GM12878 (cell line): ENCODE measurements at regions not wholly inside any gene's neighbourhood (a gene's known extent, or its start where the extent isn't known, plus 50 kb on each side); places are given as distances from the start of the nearest gene placed in this dataset.

Experiments used
- ATAC-seq: fragments of 200-7000 bp; cut with Tn5 transposase; 3 replicates; pipeline ENCODE4 v1.9.1; 2020; ENCODE audit warnings: mild to moderate bottlenecking, moderate library complexity
- BruUV-seq: library from RNA; stranded (reverse); fragments of 400-500 nt; replicated peaks from 2 replicates; lab custom pipeline; 2021; lab: Mats Ljungman, UMichigan
- CTCF ChIA-PET: fragments of 300-600 bp; sonication (Branson Sonifier 250); formaldehyde crosslinking; extraction: SDS; loops from one replicate; lab custom pipeline; 2021; ENCODE audit warnings: inconsistent platforms; lab: Yijun Ruan, JAX
- POLR2A ChIA-PET: fragments of 350-600 bp; formaldehyde crosslinking; extraction: SDS; loops from one replicate; lab custom pipeline; 2021; ENCODE audit warnings: inconsistent platforms; lab: Charles Lee
- RAD21 ChIA-PET: fragments of 300-600 bp; sonication (Branson Sonifier 250); formaldehyde crosslinking; loops from one replicate; lab custom pipeline; 2023; ENCODE audit warnings: antibody characterized with exemption; ENCODE audit not compliant: unreplicated experiment; lab: Charles Lee
- SMC1A ChIA-PET: fragments of 300-600 bp; sonication (Branson Sonifier 250); formaldehyde crosslinking; loops from one replicate; lab custom pipeline; 2023; ENCODE audit not compliant: unreplicated experiment, uncharacterized antibody; lab: Charles Lee
- DNase-seq: peaks from one replicate; pipeline ENCODE4 v3.0.0-alpha.2; 2011; ENCODE audit warnings: low read depth, low spot score
- FAIRE-seq: peaks from 3 replicates; lab custom pipeline; 2011; peaks lifted over from hg19 to GRCh38; lab: Jason Lieb, UNC
- H2AFZ ChIP-seq: 2 replicates; pipeline ENCODE4 v1.6.0; 2011; ENCODE audit warnings: low read depth, low read length, control low read depth; ENCODE audit not compliant: control insufficient read depth
- H3K27ac ChIP-seq: 2 replicates; pipeline ENCODE4 v1.5.1; 2011; ENCODE audit warnings: control low read depth; ENCODE audit not compliant: control insufficient read depth, insufficient read depth
- H3K27me3 ChIP-seq, 2 experiments: replicated peaks in 1 of 2; 2 replicates each; pipeline versions ENCODE4 v1.6.0 to v1.6.1; 2011; ENCODE audit warnings: low read length in 1 of 2; ENCODE audit not compliant: control insufficient read depth in 2 of 2, insufficient read depth in 2 of 2
- H3K36me3 ChIP-seq, 2 experiments: 2 replicates each; pipeline ENCODE4 v1.5.1; 2011; ENCODE audit warnings: low read length in 1 of 2; ENCODE audit not compliant: control insufficient read depth in 2 of 2, insufficient read depth in 2 of 2
- H3K4me1 ChIP-seq: 2 replicates; pipeline ENCODE4 v1.6.1; 2011; ENCODE audit warnings: mild to moderate bottlenecking, low read length, moderate library complexity, mixed read lengths; ENCODE audit not compliant: control insufficient read depth, insufficient read depth
- H3K4me2 ChIP-seq: 2 replicates; pipeline ENCODE4 v1.6.0; 2011; ENCODE audit warnings: control low read depth; ENCODE audit not compliant: control insufficient read depth, insufficient read depth
- H3K4me3 ChIP-seq: fragments of 200-600 bp; sonication (generic); 2 replicates; pipeline ENCODE4 v1.5.1; 2016
- H3K79me2 ChIP-seq: 2 replicates; pipeline ENCODE4 v1.6.0; 2011; ENCODE audit warnings: low read length; ENCODE audit not compliant: control insufficient read depth, insufficient read depth
- H3K9ac ChIP-seq: 2 replicates; pipeline ENCODE4 v1.8.0; 2011; ENCODE audit warnings: low read length, control low read depth, mixed read lengths; ENCODE audit not compliant: control insufficient read depth, insufficient read depth
- H3K9me3 ChIP-seq: replicated peaks from 3 replicates; pipeline ENCODE4 v1.5.1; 2011; ENCODE audit warnings: mild to moderate bottlenecking, low read length; ENCODE audit not compliant: control insufficient read depth, insufficient read depth
- H4K20me1 ChIP-seq: 2 replicates; pipeline ENCODE4 v1.6.0; 2011; ENCODE audit not compliant: control insufficient read depth, insufficient read depth
- ASH2L ChIP-seq: fragments of 300-600, 200-600 bp; sonication (generic); IDR thresholded peaks from 2 replicates; pipeline ENCODE4 v1.6.1; 2017; ENCODE audit warnings: low read depth, mild to moderate bottlenecking, borderline replicate concordance
- BRCA1 ChIP-seq: IDR thresholded peaks from 2 replicates; pipeline ENCODE4 v1.6.1; 2011; ENCODE audit warnings: low read depth, low read length, improper control_type of control experiment
- CHD2 ChIP-seq: IDR thresholded peaks from 2 replicates; pipeline ENCODE4 v1.6.1; 2011; ENCODE audit warnings: low read depth, low read length, improper control_type of control experiment, borderline replicate concordance
- CREM ChIP-seq: IDR thresholded peaks from 2 replicates; pipeline ENCODE4 v1.6.1; 2014; ENCODE audit warnings: antibody characterized with exemption, low read depth
- POLR2AphosphoS2 ChIP-seq: IDR thresholded peaks from 2 replicates; pipeline ENCODE4 v1.6.1; 2011; ENCODE audit warnings: low read depth, mild to moderate bottlenecking, low read length, improper control_type of control experiment, moderate library complexity
- TARDBP ChIP-seq: IDR thresholded peaks from 2 replicates; pipeline ENCODE4 v1.6.1; 2016; ENCODE audit warnings: borderline replicate concordance
- WGBS: methylation state at CpG from one replicate; pipeline ENCODE4 v1.1.6; 2016; ENCODE audit warnings: low lambda C conversion rate; ENCODE audit not compliant: insufficient replicate concordance, insufficient coverage; ENCODE audit errors: missing lambda C conversion rate; 5-methylcytosine and 5-hydroxymethylcytosine counted together
- in situ Hi-C: fragments of 300-500 bp; cut with MboI; formaldehyde crosslinking; loops from 9 replicates; pipeline ENCODE4 v1.14.3; 2018; ENCODE audit warnings: mixed read lengths
- intact Hi-C: fragments of 100-400 bp; cut with micrococcal nuclease; formaldehyde crosslinking; loops from one replicate; pipeline ENCODE4 v1.14.2; 2022; ENCODE audit not compliant: unreplicated experiment
- TF ChIP-seq, protein P1 (sequence below): fragments of 450-650 bp; IDR thresholded peaks from 2 replicates; pipeline ENCODE4 v1.6.1; 2017; ENCODE audit warnings: low read depth, mild to moderate bottlenecking, moderate library complexity
- TF ChIP-seq, protein P2 (sequence below): fragments of 450-650 bp; formaldehyde crosslinking; IDR thresholded peaks from 2 replicates; pipeline ENCODE4 v1.5.0; 2022; ENCODE audit warnings: mild to moderate bottlenecking, missing genetic modification characterization

DNA sequence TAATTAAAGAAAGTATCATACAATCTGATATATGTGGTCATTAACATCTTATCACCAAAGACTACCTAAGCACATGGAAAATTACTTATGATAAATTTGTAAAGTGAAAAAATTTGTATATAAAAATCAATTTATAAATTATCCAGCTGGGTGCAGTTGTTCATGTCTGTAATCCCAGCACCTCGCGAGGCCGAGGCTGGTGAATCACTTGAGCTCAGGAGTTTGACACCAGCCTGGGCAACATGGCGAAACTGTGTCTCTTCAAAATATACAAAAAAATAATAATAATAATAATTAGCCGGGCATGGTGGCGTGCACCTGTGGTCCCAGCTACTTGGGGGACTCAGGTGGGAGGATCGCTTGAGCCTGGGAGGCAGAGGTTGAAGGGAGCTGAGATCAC lies 82.8 kb upstream of the SYT6 start:
- Histone ChIP-seq H3K4me2 (no peak overlapping the region), H3K36me3 (no peaks in the 10 kb centered on the region), H3K4me3 (no peak overlapping the region), H3K79me2 (no peaks in the 10 kb centered on the region), H3K9me3 (no peaks in the 10 kb centered on the region), H4K20me1 (no peaks in the 10 kb centered on the region), H3K4me1 (no peaks in the 10 kb centered on the region), H3K9ac (no peak overlapping the region), H2AFZ (no peak overlapping the region), H3K27ac (no peak overlapping the region), H3K27me3 (no peaks in the 10 kb centered on the region; a peak in 1 of 4 replicates)
- ATAC-seq (no peak), DNase-seq (no peak), FAIRE-seq (no peak)
- TF ChIP-seq TARDBP = no peak
- TF ChIP-seq, protein P1, sequence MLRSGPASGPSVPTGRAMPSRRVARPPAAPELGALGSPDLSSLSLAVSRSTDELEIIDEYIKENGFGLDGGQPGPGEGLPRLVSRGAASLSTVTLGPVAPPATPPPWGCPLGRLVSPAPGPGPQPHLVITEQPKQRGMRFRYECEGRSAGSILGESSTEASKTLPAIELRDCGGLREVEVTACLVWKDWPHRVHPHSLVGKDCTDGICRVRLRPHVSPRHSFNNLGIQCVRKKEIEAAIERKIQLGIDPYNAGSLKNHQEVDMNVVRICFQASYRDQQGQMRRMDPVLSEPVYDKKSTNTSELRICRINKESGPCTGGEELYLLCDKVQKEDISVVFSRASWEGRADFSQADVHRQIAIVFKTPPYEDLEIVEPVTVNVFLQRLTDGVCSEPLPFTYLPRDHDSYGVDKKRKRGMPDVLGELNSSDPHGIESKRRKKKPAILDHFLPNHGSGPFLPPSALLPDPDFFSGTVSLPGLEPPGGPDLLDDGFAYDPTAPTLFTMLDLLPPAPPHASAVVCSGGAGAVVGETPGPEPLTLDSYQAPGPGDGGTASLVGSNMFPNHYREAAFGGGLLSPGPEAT = no peak
- no peak for TF ChIP-seq BRCA1
- TF ChIP-seq CHD2 = no peak
- TF ChIP-seq CREM = no peak
- no peak for TF ChIP-seq ASH2L
- TF ChIP-seq, protein P2, sequence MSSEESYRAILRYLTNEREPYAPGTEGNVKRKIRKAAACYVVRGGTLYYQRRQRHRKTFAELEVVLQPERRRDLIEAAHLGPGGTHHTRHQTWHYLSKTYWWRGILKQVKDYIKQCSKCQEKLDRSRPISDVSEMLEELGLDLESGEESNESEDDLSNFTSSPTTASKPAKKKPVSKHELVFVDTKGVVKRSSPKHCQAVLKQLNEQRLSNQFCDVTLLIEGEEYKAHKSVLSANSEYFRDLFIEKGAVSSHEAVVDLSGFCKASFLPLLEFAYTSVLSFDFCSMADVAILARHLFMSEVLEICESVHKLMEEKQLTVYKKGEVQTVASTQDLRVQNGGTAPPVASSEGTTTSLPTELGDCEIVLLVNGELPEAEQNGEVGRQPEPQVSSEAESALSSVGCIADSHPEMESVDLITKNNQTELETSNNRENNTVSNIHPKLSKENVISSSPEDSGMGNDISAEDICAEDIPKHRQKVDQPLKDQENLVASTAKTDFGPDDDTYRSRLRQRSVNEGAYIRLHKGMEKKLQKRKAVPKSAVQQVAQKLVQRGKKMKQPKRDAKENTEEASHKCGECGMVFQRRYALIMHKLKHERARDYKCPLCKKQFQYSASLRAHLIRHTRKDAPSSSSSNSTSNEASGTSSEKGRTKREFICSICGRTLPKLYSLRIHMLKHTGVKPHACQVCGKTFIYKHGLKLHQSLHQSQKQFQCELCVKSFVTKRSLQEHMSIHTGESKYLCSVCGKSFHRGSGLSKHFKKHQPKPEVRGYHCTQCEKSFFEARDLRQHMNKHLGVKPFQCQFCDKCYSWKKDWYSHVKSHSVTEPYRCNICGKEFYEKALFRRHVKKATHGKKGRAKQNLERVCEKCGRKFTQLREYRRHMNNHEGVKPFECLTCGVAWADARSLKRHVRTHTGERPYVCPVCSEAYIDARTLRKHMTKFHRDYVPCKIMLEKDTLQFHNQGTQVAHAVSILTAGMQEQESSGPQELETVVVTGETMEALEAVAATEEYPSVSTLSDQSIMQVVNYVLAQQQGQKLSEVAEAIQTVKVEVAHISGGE = no peak
- TF ChIP-seq POLR2AphosphoS2 = no peak
- 55% methylated on average over 7 of the region's 7 CpGs for WGBS
- CTCF ChIA-PET = interaction anchor here (0.6 to 1.4 kb wide), 2 partner anchors 46 to 714 kb away, joined by 3 to 5 read pairs; no protein-coding TSS in a partner anchor
- POLR2A ChIA-PET = interaction anchor here (0.6 kb wide), 1 partner anchor 27 kb away, joined by 3 read pairs; no protein-coding TSS in a partner anchor
- in situ Hi-C loops = no loop called here
- BruUV-seq = no TSS peak
- SMC1A ChIA-PET = no interaction called here
- RAD21 ChIA-PET = no interaction called here
- intact Hi-C loops = no loop called here
